ENCODE measurements at regions not wholly inside any gene's neighbourhood (a gene's known extent, or its start where the extent isn't known, plus 50 kb on each side); places are given as distances from the start of the nearest gene placed in this dataset.
"Not testable (repeated sequence)": the region's sequence is repeated elsewhere in the genome, so short reads cannot be mapped to it uniquely, and the experiment has no call there.

DNA sequence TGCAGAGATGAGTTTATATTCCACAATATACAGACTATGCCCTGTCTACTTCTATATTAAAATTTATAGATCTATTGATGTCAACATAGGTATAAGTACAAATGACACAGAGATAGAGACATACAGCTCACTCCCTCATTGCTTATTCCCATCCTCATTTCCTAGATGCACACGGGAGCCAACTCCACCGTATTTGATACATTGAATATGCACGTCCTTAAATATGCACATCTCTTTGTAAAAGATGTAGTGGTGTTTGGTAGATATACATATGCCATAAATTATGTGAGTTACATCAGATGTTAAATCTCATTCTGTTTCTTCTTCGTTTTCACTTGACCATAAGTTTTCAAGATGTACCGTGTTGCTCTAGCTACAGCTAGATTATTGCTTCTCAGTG, 179.2 kb upstream of the RAB6C start:
- DNase-seq (ENCODE audit: low spot score), result no peak

DNA sequence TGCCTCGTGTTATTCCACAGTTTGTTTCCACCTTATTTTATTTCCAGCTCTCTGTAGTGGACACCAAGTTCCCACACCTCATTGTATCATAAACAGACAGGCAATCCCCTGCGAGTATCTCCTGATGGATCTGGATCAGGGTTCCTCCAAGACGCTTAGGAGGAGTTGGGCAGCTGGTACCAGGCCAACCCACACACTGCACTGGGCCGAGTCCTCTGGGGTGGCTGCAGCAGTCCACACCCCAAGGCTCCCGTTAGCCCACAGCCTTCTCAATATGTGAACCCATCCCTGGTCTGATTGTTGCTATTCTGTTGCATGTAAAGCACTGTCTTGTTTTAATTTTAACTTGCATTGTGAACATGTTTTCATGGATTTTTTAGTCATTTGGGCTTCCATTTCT, 178.8 kb upstream of the RAB6C start:
- no peak for DNase-seq (ENCODE audit: low spot score)

DNA sequence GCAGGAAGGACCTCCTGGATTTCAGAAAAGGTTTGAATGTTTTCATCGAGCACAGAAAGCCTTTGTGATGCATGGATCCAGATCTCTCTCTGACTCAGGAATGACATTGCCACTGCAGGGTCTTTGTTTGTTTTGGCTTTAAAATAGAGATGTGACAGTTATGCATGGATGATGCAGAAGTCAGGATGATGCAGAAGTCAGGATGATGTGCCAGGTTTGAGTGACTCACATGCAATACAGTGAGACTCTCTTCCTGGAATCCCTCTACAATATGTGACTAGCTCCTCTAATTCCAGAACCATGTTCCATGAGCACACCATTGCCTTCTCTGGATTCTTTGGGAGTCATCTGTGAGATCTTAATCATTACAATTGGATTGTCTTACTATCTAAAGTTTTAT, 177.9 kb upstream of the RAB6C start:
- DNase-seq (ENCODE audit: low spot score), result no peak

DNA sequence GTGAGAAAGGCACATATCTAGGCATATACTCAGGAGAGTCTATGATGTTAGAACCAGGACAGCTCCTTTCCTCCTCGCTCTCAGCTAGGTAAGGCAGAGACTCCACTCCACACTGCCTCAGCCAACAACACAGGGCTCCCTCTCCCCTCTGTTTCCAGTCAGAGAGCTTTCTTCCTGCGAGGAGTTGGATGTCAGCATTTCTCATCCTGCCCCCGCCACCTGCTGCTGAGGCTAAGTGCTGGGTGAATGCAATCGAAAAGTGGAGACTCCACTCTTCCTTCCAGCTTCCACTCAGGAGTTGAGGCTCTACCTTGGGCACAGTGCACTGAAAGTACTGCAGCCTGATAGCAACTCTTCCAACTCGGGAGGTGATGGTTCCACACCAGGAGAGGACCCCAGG, 177.2 kb upstream of the RAB6C start:
- no peak for DNase-seq (ENCODE audit: low spot score)

DNA sequence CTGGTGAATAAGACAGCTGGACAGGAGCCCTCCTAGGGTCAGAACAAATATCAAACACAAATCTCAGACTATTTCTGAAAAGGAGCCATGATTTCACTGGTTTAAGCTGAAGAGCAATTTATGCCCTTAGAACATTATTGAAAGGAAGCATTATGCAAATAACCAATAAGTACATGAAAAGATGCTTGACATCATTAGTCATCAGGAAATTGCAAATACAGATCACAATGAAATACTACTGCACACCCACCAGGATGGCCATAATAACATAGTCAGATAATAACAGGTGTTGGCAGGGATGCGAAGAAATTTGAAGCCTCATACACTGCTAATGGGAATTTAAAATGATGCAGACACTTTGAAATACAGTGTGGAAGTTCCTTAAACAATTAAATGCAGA, 176.4 kb upstream of the RAB6C start:
- DNase-seq (ENCODE audit: low spot score), result no peak

DNA sequence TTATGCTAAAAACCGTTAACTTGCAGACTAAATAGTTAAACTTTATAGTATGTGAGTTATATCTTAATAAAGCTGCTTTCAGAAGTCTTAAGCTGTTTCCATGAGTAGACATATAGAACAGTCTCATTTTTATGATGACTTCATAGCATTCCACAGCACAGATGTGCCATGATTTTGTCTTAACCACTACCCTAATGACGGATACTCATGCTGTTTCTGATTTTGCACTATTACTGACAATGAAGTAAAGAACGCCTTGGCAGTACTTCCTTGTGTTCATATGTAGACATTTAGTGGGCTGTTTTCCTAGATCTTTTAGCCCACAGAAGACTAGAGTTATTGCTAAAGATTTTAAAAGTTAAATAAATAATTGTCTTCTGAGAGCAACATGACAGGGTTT, 175.6 kb upstream of the RAB6C start:
- DNase-seq (ENCODE audit: low spot score), result no peak

DNA sequence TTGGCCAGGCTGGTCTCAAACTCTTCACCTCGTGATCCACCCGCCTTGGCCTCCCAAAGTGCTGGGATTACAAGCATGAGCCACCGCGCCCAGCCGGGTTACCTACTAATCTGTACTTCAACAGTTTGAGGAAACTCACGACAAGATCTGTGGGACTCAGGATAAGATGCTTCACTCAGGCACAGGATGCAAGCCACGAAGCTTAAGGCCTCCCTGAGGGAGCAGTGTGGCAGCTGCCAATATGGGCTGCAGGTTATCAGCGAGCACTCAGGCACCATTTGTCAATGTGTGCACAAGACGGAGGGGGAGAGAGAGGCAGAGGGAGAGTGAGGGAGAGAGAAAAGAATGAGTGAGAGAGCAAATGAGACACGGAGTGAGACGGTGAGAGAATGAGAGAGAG, 173.6 kb upstream of the RAB6C start:
- DNase-seq (ENCODE audit: low spot score), result no peak

DNA sequence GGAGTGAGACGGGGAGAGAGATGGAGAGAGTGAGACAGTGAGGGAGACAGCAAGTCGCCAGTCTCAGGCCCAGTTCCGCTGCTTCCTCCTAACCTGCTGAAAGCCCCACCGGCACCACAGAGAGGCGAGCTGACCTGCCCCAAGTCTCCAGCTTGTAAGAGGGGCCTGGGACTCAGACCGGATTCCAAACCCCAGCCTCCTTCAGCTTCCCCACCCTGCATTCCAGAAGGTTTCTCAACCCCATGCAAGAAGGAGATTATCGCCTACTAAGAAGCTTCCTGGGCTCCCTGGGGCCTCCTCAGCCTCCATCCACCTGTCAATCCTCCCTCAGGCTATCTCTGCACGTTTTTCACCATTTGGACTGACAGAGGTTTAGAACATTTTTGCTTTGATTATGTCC, 173.1 kb upstream of the RAB6C start:
- DNase-seq (ENCODE audit: low spot score), result no peak

DNA sequence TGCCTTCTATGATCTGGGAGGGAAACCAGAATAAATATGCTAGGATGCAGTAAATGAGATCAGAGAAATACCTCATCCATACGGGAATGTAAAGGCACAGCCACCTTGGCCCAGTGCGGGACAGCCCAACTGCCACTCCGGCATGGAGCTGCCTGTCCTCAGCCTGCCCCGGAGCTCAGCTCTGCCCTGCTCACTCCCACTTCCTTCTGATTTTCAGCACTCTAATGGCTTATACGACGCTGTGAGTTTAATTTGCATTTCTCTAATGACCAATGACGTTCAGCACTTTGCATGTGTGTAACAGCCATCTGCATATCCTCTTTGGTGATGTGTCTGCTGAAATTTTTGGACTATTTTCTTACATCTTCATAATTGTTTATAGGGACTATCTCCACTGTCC, 172.5 kb upstream of the RAB6C start:
- DNase-seq (ENCODE audit: low spot score), result no peak

DNA sequence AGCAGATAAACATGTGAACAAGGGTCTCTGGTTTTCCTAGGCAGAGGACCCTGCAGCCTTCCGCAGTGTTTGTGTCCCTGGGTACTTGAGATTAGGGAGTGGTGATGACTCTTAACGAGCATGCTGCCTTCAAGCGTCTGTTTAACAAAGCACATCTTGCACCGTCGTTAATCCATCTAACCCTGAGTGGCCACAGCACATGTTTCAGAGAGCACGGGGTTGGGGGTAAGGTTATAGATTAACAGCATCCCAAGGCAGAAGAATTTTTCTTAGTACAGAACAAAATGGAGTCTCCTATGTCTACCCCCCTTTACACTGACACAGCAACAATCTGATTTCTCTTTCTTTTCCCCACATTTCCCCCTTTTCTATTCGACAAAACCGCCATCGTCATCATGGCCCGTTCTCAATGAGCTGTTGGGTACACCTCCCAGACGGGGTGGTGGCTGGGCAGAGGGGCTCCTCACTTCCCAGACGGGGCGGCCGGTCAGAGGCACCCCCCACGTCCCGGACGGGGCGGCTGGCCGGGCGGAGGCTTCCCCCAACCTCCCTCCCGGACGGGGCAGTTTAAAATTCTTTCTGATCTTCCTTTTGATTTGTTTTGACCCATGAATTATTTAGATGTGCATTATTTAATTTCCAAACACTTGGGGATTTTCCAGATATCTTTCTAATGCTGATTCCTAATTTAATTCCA, 171.7 kb upstream of the RAB6C start:
- DNase-seq (ENCODE audit: low spot score), result not testable (repeated sequence)

DNA sequence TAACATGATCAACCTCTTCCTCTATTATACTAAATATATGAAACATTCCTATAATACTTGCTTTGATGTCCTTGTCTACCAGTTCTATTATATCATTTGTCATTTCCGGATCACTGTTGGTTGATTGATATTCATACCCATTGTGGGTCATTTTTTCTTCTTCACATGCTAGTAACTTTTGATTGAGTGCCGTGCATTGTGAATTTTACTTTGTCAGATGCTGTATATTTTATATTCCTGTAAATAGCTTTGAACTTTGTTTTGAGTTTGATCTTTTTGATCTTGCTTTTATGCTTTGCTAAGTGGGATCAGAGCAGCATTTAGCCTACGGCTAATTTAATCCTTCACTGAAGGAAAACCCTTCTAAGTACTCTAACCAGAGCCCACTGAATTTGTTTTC, 168.9 kb upstream of the RAB6C start:
- no peak for DNase-seq (ENCODE audit: low spot score)

DNA sequence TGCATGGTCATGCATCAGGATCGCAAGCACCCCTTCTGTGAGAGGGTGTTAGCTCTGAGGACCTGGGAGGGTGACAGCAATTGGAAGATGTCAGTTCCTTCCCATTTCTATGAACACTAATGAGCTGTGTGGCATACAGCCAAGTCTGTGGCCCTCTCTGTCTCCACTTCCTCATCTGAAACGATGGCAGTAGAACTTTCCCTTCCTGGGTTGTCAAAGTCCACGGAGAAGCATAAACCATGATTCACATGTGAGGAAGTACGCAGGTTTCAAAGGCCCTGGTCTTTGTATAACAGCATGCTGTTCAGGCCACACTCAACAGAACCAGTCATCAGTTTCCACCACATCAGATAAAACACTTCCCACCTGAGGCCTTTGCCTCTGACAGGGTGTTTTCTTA, 167.4 kb upstream of the RAB6C start:
- DNase-seq (ENCODE audit: low spot score), result no peak

DNA sequence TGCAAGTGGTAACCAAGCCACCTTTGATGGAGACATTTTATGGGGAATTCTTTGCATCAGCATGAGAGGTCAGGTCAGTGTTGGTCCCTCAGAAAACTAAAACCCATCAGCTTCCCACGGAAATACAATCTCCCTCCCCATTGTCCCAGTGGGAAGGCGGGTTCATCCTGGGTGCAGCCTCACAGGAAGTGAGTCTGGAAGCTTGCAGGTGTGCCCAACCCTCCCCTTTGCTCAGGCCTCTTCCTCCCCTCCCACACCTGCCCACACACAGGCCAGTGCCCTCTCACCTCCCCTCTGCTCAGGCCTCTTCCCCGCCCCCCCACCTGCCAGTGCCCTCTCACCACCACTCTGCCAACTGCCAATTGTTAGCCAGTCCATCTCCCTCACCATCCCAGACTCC, 166.8 kb upstream of the RAB6C start:
- DNase-seq (ENCODE audit: low spot score), result no peak

DNA sequence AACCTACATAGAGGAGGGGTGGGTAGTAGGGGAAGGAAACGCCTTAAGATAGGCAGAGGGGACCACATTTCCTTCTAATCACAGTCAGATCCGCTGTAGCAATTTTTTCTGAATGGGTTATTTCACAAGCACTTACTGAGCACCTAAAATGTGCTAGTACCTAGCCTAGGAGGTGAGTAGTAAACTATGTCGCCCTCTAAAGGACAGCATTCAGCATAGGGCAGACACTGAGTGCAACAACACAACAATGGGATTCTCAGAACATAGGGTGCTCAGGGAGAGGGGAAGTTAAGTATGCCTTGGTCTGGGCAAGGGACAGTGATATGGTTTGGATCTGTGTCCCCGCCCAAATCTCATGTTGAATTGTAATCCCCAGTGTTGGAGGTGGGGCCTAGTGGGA, 166.1 kb upstream of the RAB6C start:
- DNase-seq (ENCODE audit: low spot score), result no peak

DNA sequence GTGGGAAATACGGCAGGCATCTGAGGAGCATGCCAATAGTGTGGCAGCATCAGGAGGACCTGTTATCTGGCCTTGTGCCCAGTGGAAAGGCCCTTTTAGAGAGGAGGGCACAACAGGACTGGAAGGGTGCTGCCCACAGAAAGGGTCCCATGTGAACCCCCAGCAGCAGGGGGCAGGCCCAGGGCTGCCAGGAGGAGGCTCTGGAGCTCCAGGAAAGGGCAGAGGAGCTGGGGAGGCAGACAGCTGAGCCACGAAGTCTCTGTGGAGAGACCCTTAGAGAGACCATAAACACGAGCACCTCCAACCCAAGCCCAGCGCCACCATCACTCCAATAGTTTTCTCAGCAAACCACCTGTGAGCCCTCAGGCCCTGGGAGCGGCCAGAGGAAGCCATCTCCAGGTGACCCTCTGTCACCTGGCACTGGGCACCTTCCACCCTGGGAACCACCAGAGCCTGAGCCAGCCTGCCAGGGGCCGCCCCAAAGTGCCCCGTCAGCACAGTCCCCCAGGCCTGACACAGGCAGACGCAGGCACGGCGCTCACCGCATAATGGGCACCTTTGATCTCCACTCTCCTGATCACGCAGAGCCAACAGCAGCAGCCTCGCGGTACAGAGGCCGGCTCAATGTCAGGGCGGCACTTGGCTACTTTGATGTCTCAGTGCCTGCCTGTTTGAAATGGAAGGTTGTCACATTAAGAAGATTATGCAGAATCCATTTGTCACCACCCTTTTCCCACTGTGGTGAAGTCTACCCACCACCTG, 162.5 kb upstream of the RAB6C start:
- DNase-seq (ENCODE audit: low spot score), result no peak

DNA sequence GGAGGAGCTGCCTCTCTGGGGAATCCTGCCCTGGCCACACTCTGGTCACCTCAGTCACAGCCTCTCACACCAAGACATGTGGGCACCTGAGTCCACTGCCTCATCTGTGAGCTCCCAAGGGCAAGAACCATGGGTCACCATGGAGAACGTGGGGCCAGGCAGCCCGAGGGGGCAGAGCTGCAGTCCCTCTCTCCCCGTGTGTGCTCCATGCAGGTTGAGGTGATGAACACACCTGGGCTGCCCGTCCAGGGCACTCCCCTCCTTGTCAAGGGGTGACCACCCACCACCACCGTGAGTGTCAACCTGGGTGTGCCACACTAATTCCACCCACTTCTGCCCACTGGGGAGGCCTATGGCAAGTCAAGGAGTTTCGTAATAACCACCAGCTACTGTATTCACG, 159.6 kb upstream of the RAB6C start:
- DNase-seq (ENCODE audit: low spot score), result no peak

DNA sequence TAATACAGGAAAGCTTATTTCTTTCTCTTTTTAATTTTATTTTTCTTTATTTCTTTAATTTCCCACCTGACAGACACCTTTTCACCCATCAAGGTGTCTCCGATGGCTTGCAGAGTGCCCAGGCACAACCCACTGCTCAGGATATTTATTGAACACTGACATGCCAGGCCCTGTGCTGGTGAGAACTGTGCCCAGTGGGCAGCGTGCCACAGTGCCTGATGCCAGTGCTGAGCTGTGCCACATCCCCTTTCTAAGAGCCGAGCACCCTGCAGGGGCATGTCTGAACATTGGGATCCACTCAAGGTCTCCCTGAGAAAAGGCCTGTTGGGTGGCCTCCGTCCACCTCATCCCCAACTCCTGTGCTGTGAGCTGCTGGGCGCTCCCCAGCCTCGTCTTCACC, 158.6 kb upstream of the RAB6C start:
- DNase-seq (ENCODE audit: low spot score), result no peak

DNA sequence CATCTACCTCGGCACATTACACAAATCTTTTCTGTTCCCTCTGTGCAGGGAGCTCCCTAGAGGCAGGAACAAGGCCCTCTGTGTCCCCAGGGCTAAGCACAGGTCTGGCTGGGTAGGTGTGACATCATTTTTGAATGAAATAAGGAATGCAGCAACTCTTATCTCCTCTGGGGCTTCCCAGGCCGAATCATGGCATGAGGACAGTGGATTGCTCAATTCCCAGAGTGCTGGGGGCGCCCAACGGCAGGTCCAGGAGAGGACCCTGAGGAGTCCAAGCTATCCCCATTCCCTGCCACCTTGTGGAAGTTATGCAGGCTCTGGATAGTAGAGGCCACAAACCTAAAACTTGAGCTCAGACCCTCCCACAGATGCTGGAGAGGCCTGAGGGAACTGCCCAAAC, 158.0 kb upstream of the RAB6C start:
- no peak for DNase-seq (ENCODE audit: low spot score)

DNA sequence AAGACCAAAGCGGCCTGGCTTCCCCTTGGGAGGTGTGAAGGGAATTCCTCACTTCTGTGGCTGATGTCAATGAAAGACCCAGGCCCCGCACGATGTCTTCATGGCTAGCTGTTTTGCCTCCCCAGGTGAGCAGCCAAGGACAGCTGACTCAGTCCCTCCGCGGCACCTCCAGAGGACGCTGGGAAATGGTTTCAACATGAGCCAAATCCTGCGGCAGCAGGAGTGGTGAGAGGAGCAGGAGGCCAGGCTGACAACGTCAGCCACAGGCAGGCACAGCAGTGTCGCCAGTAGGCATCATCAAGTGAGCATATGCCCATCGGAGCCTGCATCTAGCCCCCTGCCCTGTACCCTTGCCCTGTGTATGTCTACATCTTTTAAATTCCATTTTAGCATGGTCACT, 156.4 kb upstream of the RAB6C start:
- no peak for DNase-seq (ENCODE audit: low spot score)

DNA sequence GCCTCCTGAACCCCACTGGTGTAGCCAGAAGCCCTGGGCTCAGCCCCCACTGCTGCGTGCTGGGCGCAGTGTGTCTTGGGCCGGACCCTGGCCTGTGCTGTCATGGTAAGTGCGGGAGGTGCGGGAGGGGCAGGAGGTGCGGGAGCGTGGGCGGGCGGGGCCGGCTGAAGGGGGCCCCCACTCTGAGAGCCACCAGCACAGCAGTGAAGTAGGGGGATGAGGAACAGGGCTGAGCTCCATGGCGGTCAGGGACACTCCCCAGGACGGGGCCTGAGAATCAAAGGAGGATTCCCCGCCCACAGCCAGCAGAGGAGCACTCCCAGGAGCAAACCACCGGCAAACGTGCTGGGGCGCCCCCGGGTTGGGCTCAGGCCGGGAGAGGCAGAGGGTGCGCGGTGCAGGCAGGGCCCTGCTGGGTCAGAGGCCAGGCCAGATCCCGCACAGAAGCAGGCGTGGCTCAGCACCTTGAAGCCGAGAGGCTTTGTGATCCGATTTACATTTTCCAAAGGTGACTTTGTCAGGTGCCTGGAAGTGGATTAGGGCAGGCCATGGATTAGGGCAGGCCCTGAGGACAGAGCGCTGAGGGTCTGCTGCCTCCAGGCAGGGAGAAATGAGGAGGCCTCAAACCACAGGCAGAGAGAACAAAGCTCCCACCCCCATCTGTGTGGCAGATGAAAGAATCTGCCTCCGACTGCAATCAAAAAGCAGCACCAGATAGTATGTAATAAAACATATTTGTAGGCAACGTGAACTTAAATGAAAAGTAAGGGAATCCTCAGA, 152.0 kb upstream of the RAB6C start:
- no peak for DNase-seq (ENCODE audit: low spot score)

DNA sequence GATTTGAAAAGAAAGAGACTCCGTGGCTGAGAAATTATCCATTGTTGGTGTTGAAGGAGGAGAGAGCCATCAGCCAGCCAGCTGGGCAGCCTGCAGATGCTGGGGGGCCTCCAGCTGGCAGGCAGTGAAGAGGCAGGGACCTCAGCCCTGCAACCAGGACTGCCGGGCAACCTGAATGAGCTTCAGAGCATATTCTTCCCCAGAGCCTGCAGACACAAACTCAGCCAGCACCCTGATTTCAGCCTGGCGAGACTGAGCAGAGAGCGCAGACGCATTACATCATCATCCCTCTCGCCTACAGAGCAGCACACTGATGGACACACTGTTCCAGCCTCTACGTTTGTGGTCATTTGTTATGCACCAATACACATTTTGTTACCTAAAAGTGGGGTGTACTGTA, 150.7 kb upstream of the RAB6C start:
- DNase-seq (ENCODE audit: low spot score), result no peak

DNA sequence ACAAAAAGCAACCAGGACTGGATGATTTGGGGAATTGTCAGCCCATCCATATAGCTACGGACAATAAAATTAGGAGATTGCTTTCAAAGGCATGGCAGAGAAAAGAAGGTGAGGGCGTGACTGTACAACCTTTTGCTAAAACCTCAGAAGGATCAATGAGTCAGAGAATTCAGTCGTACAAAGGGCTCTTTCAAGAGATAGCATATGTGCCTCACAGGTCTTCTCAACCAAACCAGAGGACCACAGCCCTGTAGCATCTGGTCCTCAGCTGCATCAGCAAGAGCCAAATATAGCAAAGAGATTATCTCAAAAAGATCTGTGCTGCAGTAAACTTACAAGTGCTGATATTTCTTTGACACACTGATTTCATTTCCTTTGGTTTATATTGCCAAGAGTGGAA, 149.9 kb upstream of the RAB6C start:
- no peak for DNase-seq (ENCODE audit: low spot score)

DNA sequence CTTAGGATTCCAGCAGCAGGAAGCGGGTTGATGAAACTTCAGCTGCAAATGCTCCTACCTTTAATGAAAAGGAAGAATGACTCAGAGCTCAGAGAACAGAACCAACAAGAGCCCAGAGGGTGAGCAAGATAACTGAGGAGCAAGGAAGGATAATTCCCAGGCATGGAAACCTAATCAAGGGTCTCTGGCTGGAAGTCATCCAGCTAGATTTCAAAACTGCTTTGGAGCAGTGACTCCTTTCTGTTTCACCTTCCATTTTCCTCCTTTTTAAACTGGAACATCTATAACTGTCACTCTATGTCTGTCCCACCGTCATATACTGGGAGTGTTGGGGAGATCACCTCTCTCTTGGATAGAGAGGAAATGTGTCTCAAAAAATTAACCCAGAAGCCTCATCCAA, 148.4 kb upstream of the RAB6C start:
- no peak for DNase-seq (ENCODE audit: low spot score)
